Breast epithelium (tissue), 4 donors: ENCODE measurements at regions not wholly inside any gene's neighbourhood (a gene's known extent, or its start where the extent isn't known, plus 50 kb on each side); places are given as distances from the start of the nearest gene placed in this dataset.

Experiments
- DNase-seq, 2 donors: peaks; one replicate each; pipeline ENCODE4 v3.0.0-alpha.2; 2019; ENCODE audit warnings: low spot score in 2 of 2
- H3K27ac ChIP-seq, 2 donors: fragments of 200-600 bp; sonication (generic) in 1 of 2; one replicate each; pipeline ENCODE4 v1.5.1; 2016 to 2019; ENCODE audit warnings: mild to moderate bottlenecking in 1 of 2
- H3K27me3 ChIP-seq, 2 donors: fragments of 200-600 bp; sonication (generic) in 1 of 2; one replicate each; pipeline versions ENCODE4 v1.5.1 to v1.6.0; 2017 to 2019; ENCODE audit warnings: control low read depth in 1 of 2, mild to moderate bottlenecking in 1 of 2
- H3K36me3 ChIP-seq: fragments of 200-600 bp; one replicate; pipeline ENCODE4 v1.5.1; 2019
- H3K4me1 ChIP-seq, 2 donors: fragments of 200-600 bp; sonication (generic); one replicate each; pipeline ENCODE4 v1.5.1; 2016 to 2019; ENCODE audit warnings: control low read depth in 1 of 2
- H3K4me3 ChIP-seq, 3 donors: fragments of 200-600 bp; sonication (generic); 1 replicate in 2 of 3; 2 replicates in 1 of 3; pipeline ENCODE4 v1.5.1; 2016 to 2019; ENCODE audit warnings: mild to moderate bottlenecking in 3 of 3, moderate library complexity in 2 of 3
- H3K9me3 ChIP-seq, 2 donors: fragments of 200-600 bp; sonication (generic) in 1 of 2; one replicate each; pipeline ENCODE4 v1.5.1; 2016 to 2019; ENCODE audit warnings: control low read depth in 1 of 2
- CTCF ChIP-seq, 3 donors: fragments of 450-650 bp; IDR thresholded peaks; one replicate each; pipeline ENCODE4 v1.5.1; 2016 to 2017; ENCODE audit warnings: antibody characterized with exemption in 3 of 3, mild to moderate bottlenecking in 3 of 3, moderate library complexity in 3 of 3
- POLR2A ChIP-seq: fragments of 450-650 bp; IDR thresholded peaks from one replicate; pipeline ENCODE4 v1.6.1; 2016; ENCODE audit warnings: antibody characterized with exemption, mild to moderate bottlenecking, moderate library complexity
- POLR2AphosphoS5 ChIP-seq, 3 donors: sonication (generic); formaldehyde crosslinking; IDR thresholded peaks; one replicate each; pipeline ENCODE4 v1.6.1; 2017; ENCODE audit warnings: antibody characterized with exemption in 3 of 3
- intact Hi-C: fragments of 100-400 bp; cut with DNase I; formaldehyde crosslinking; loops from one replicate; pipeline ENCODE4 v1.15.1; 2023; ENCODE audit warnings: low total_unique reads

GRCh38 chr16:86363836-86364618 lies 146.3 kb upstream of the FOXF1 start:
- no peaks in the 10 kb centered on the region for H3K4me1 ChIP-seq
- no peak overlapping the region for H3K4me3 ChIP-seq
- intact Hi-C loops, result no loop called here
- no peak for DNase-seq
- no peaks in the 10 kb centered on the region for H3K36me3 ChIP-seq
- no peaks in the 10 kb centered on the region for H3K9me3 ChIP-seq
- H3K27ac ChIP-seq, result no peak overlapping the region
- TF ChIP-seq CTCF (IDR thresholded peaks at IDR 0.05) (no peak), POLR2A (no peak), POLR2AphosphoS5 (IDR thresholded peaks at IDR 0.05) (no peak)
- H3K27me3 ChIP-seq, result peaks cover 0 to 63% of the 10 kb centered on the region in 2 donors

- no peaks in the 10 kb centered on the region for H3K36me3 ChIP-seq
- H3K27ac ChIP-seq, result no peak overlapping the region
- H3K9me3 ChIP-seq, result no peaks in the 10 kb centered on the region
- intact Hi-C loops, result no loop called here
- H3K27me3 ChIP-seq, result peaks cover 0 to 55% of the 10 kb centered on the region in 2 donors
- no peaks in the 10 kb centered on the region for H3K4me1 ChIP-seq
- no peak for DNase-seq
- H3K4me3 ChIP-seq, result no peak overlapping the region
- TF ChIP-seq CTCF (IDR thresholded peaks at IDR 0.05), result no peak
- no peak for TF ChIP-seq POLR2A
Observed at GRCh38 chr16:86364653-86365380, 145.5 kb upstream of the FOXF1 start.

GRCh38 chr16:86365513-86366273 lies 144.6 kb upstream of the FOXF1 start:
- Histone ChIP-seq H3K4me1 (no peaks in the 10 kb centered on the region), H3K27me3 (peaks cover 0 to 51% of the 10 kb centered on the region in 2 donors), H3K36me3 (no peaks in the 10 kb centered on the region), H3K27ac (no peak overlapping the region), H3K4me3 (no peak overlapping the region), H3K9me3 (no peaks in the 10 kb centered on the region)
- intact Hi-C loops, result no loop called here
- TF ChIP-seq CTCF (IDR thresholded peaks at IDR 0.05), result no peak
- no peak for TF ChIP-seq POLR2A
- no peak for TF ChIP-seq POLR2AphosphoS5 (IDR thresholded peaks at IDR 0.05)
- DNase-seq, result no peak

- H3K4me1 ChIP-seq, result no peaks in the 10 kb centered on the region
- H3K36me3 ChIP-seq, result no peaks in the 10 kb centered on the region
- peaks cover 0 to 55% of the 10 kb centered on the region in 2 donors for H3K27me3 ChIP-seq
- H3K4me3 ChIP-seq, result no peak overlapping the region
- no peaks in the 10 kb centered on the region for H3K9me3 ChIP-seq
- intact Hi-C loops, result no loop called here
- TF ChIP-seq CTCF (IDR thresholded peaks at IDR 0.05) (no peak), POLR2A (no peak), POLR2AphosphoS5 (IDR thresholded peaks at IDR 0.05) (no peak)
- DNase-seq, result no peak
- no peak overlapping the region for H3K27ac ChIP-seq
Observed at GRCh38 chr16:86366481-86366880, 143.8 kb upstream of the FOXF1 start.
